NCI-H82 treated with DMSO at 0.1 percent for 48 hours (cell line): ENCODE measurements at regions not wholly inside any gene's neighbourhood (a gene's known extent, or its start where the extent isn't known, plus 50 kb on each side); places are given as distances from the start of the nearest gene placed in this dataset.

Experiments
- DNase-seq: peaks from one replicate; lab custom pipeline; 2025; ENCODE audit not compliant: unreplicated experiment; lab: John Stamatoyannopoulos, UW

DNA sequence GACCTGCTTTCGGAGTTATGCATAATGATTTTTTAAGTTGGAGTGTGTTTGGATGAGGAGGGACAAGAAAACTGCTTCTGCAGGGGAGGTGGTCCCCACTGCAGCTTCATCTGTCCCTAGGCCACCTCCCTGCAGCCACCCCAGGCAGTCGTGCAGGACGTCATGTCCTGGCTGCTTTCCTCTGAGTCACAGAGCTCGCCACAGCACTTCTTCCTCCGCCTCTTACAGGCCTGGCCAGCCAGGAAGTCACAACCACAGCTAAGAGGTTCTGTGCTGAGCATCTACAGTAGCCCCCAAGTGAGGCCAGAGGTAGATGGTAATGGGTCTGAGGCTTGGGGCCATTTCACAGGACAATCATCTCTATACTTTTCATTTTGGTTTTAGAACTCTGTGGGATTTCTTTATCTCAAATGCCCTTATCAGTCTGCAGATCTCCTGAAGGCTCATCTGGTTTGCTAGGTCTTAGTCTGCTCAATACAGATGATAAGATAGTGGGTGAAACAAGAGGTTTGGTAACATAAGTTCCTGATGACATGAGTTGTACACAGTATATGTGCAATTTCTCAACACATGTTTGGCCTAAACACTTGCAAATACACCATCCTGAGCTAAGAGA lies 106.4 kb downstream of the ARF6 start:
- no peak for DNase-seq

DNA sequence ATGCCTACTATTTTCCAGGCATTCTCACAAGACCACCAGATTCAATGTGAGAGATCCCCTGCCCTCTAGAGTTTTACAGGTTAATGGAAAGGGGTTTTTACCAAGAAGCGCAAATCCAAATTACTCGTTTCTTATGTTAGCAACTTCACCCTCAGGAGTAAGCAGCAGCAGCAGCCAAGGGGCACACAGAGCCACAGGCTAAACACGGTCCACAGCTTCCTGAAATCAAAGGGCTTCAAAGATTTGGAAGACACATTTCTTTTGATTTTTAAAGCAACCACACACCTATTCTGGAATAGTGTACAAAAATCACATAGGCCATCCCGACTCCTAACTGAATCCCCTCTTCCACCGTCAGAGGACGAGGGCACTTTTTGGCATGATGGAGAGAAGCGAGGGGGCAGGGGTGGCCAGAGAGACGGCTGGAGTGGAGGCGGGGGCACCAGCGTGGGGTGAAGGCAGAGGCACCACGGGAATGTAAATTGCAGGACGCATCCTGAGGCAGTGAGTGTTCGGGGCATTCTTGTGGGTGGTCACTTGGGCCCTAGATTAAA lies 107.0 kb downstream of the ARF6 start:
- no peak for DNase-seq

DNA sequence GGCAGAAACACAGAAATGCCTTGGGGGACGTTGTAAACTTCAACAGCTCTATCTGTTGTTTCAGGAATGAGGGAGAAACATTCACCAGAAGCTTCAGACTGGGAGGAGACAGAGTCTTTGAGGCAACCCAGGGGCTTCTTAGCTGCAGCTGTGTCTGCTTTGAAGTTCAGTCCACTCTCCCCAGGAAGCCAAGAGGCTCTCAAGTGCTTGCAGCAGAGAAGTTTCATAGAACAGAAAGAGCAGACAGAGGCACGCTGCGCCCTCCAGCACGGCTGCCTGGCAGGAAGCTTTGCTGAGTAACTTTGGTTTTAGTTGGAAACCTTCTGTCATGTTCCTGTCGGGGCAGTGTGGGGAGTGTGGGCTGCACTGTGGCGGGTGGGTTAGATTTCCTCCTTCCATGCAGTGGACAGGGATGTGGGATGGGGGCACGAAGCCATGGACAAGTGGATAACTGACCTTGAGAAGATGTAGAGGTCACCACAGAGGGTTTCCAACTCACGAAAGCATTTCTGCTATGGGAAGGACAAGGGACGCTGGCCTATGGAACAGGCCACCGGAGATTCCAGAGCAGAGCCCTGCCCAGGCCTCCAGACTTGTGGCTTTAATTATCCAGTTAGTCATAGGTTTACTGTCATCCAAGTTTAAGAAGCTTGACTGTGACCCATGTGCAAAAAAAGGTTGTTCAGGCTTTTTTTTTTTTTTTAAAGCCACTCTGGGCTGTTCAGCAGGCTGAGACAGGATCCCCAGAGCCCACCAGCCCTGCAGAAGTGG lies 107.7 kb downstream of the ARF6 start:
- DNase-seq, result no peak

DNA sequence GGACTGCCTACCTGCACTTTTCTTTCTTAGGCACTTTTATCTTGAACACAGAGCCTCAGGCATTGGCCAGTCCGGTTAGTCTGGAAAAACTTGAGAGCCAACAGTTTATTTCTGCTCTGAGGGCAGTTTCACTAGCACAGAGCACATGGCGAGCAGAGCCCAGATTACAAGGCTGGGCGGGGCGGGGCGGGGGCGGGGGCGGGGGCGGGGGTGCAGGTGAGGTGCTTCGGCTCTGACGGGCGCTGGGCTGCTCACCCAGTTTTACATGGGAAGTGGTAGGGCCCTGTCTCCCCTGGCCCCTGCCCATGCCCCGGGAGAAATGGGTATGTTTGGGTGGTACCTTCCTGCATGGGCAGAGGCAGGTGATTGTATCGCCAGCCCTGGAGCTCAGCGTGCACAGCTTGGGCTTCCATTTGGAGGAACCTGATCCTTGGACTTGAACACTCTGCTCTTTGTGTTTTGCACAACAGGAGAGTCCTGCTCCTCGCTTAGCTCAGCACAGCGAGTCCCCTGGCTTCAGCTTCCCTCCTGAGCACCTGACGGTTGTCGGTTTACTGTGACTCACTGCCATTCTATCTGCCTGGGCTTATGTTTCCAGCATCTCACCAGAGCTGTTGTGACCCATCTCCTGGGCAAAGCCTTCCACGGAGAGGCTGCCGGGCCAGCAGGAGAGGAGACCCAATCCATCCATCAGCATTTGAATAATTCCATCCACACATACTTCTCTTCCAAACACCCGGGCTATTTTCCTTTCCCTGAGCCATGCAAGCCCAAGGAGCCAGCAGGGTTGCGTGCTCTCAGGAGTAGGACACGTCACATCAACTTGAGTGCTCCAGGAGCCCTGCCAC lies 108.5 kb downstream of the ARF6 start:
- no peak for DNase-seq

DNA sequence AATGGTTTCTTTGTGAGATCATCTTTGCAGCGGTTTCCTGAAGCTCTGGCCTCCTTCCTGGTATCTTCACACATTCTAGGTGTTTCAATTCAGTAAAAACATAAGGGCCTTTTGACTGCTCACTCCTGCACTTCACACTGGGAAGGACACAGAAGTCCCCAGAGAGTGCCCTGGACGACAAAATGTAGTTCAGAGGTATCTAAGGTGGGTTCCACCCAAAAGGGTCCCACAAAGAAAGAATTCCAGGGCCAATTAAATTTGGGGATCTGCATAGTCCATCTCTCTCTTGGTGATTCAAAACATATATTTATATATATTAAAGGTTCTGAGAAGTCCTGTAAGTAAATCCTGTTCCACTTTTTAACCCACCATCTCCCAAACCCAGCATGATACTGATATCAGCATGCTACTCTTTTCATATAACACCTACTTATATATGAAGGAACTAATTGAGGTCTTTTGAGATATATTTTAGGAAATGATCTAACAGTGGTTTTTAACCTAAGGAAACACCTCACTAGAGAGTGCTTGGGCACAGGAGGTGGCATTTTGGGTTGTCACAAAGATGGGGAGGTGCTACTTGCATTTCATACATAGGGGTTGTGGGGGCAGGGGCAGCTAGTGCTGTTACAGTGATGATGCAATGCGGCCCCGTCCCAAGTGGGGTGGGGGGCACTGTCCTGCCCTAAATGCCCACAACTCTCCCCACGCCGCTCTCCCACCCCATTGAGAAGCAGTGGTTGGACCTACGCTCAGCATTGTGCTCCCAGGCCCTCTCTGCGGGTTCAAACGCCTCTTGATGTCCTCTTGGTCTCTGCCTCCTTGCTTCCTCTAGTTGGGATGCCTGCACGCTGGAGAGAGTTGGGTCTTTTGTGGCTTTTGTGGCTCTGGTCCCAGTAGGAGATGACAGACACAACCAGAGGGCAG lies 109.4 kb downstream of the ARF6 start:
- DNase-seq, result no peak

DNA sequence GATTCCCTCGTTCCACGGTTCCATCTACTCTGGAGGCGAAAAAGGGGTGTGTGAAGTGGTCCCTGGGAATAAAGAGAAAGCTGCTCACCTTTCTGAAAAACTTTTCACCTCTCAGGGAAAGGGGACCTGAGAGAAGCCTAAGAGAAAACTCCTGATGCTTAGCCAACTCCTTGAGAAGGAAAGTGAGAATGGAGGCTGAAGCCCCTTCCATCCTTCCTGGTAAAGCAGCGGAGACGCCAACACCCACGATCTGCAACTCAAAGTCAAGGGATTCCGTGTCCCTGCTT lies 110.0 kb downstream of the ARF6 start:
- no peak for DNase-seq

DNA sequence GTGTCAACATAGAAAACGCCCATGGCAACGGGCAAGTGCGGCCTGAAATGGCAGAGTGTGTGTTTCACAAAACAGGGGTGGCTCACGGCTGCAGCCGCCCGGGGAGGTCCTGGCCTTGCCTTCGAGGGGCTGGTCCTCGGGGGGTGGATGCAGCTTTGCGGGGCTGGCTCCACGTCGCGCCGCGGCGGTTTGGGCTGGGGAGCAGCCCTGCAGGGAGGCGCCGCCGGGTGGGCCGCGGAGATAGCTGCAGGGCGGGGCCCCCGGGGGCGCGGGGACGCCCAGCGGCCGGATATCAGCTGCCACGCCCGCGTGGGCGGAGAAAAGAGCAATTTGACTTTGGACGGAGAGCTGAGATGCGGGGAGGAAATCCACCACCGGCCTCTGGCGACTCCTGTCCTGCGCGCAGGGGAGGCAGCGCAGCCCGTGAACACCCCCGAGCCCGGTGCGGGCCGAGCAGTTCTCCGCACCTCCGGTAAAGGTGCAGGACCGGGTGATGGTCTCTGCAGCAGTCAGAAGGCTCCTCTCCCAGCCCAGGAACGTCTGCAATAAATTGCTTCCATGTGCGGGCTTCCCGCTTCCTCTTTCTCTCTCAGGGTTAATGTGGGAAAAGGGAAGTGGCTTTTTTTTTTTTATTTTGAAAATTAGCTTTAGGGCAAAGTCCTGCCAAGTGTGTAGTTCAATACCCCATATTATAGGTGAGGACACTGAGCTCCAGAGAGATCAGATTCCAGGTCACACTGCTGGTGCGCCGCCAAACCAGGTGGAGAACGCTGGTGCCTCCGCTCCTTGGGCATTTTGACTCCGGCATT lies 110.5 kb downstream of the ARF6 start:
- peak; percentile 15 for DNase-seq

DNA sequence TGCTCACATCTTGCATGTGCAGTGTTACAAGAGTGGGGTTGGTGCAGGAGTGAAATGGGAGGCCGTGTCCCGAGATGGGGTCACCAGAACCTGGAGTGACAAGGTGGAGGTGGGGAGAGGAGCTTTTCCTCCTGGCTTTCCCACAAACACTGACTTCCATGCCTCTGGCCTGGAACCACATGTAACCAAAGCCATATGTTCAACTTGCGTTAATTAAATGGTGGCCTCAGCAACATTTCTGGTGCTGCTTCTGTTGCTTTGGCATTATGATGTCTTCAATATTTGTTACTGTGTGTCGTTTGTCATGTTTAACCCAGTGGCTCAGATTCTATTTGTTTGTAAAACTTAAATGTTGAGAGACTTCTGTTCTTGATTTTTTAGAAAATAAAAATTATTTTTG lies 110.2 kb downstream of the VCPKMT start:
- no peak for DNase-seq

DNA sequence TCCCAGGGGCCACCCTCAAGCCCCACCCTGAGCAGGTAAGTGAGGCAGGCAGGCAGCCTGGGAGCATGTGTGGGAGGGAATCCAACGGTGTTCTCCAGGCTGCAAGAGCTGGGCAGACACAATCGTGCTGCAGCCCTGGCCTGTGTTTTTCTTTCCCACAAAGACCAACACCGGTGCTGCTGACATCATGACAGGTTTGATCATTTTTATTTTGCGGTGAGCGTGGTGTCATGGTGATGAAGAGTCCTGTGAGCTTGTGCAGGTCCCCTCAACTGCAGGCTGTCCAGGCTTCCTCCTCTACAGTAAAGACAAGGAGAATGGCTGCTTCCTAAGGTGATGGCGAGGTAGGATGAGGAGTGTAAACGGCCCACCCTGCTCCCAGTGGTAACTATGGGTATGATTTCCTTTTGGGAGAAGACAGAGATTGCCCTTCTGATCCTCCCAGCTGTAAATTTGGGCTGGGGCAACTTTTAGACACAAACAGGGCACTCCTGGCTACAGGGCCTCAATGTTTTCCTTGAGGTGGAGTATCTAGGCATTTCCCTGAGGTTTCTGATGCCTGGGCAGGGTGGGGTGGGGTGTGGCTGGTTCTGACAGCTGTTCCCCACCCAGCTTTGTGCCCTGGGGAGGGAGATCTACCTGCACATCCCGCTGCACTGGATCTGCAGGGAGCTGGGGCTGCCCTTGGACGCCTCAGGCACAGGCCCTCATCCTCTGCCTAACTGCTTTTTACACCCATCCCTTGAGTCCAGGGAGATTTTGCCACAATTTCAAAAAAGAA lies 109.1 kb downstream of the VCPKMT start:
- no peak for DNase-seq

DNA sequence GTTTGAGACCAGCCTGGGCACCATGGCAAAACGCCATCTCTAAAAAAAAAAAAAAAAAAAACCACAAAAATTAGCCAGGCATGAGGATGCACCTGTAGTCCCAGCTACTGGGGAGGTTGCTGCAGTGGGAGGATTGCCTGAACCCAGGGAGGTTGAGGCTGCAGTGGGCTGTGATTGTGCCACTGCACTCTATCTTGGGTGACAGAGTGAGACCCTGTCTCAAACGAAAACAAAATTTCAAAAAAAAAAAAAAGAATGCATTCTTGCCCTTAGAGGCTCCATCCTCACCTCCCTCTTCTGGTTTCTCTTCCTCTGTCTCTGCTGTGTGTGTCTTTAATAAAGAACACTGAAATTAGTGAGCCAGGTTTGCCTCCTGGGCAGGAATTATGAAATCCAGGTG lies 107.8 kb downstream of the VCPKMT start:
- no peak for DNase-seq

DNA sequence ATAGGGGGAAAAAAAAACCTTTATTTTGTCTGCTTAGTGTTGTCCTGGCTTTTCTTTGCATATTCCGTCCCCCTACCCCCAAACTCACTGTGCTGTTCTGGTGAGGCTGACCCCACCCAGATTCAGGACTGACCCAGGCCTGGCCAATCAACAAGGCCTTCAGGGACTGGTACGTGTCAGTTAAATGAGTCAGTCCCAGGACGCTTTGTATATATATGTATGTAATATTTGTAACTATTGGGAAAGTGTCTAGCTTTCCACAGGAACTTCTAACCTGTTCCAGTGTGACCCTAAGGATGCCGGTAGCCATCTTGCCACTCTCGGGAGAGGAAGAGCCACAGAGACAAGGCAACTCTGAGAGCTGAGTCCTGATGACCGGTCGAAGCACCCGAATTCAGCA lies 107.4 kb downstream of the VCPKMT start:
- no peak for DNase-seq

DNA sequence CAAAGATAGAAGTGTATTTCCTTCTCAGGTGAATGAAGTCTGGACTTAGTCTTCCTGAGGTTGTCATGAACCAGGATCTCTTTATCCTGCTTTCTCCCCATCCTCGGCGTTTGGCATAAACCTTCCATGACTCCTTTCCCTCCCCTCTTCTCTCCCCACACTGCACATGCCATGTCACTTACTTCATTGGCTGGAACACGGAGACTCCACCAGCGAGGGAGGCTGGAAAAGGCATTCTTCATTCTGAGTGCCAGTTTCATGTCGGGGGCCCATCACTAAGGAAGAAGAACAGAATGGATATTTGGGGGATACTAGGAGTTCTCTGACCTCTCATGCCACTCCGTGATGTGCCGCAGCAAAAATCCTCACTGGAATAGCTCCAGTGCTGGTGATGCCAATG lies 105.6 kb downstream of the VCPKMT start:
- no peak for DNase-seq

DNA sequence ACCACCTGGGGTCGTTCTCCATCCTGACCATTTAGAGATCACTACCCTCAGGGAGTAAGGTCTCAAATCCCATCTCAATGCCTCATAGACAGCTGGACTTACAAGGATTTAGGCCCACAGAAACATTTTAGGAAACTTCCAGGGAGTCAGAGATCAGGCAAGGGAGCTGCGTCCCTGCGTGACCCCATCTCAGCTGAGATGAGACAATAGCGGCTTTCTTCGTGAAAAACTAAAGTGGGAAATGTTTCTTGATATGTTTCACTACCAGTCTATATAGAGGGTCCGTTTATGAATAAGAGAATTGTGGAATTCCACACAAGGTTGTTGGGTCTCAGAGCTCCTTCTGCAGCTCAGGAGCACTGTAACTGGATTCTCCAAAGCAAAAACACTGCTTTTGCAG lies 105.1 kb downstream of the VCPKMT start:
- DNase-seq, result no peak

DNA sequence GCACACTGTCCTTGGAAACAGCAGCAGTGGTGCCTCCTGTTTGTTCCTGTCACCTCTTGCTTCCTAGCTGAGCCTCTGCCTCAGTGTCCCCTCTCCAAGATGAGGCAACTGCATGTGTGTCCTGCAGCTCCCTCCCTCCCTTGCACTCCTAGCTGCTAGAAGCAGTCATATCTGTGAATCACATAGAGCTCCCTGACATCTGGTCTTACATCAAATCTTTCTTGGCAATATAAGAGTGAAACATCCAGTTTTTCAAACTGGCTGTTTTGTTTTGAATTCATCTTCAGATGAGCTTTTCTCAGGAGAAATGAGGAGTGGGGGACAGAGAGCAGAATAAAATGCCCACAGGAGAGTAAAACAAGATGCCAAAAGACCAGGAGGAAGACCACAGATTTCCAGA lies 103.7 kb downstream of the VCPKMT start:
- no peak for DNase-seq

DNA sequence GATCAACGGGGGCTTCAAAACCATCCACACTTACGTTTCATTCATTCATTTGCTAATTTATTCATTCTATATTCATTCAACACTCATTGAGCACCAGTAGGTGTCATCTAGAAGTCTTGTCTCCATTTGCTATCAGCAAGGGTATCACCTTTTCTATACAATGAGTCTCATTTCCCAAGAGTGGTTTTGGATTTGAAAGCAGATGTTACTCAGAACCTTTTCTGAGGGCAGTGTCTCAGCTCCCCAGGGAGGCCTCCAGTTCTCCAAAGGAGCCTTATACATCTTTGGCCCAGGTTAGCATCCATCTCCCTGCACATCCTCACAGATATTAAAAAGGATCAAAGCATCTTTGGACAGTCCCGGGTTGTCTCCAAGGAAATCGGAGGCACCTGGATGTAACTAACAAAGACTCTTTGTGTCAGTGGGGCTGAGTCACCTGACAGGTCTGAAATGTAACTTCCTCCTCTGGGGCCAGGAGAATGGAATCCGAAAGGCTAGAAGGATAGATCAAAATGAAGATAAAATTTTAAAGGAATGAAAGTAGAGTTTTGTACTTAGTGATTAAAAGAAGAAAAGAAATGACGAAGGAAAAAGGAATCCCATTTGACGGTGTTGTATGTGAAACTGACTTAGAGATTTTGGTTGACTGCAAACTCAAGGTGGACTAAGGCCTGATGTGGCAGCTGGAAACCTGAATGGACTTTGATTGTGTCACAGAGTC lies 103.0 kb downstream of the VCPKMT start:
- no peak for DNase-seq

DNA sequence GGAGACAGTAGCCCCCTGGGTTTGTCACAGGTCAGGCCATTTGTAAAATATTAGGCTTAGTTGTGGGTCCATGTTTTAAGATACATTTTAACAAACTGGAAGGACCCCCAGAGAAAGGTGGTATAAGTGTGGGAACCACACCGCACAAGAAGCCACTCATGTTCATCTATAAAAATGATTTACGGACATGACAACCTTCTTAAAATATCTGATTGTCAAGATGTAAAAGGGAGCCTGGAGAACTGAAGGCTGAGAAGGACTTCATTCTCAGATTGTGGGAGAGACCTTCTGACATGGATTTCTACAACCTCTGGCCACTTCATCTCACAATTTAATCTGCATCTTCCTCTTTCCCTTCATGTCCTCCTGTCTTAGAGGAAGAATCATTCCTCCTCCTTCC lies 102.4 kb downstream of the VCPKMT start:
- no peak for DNase-seq

DNA sequence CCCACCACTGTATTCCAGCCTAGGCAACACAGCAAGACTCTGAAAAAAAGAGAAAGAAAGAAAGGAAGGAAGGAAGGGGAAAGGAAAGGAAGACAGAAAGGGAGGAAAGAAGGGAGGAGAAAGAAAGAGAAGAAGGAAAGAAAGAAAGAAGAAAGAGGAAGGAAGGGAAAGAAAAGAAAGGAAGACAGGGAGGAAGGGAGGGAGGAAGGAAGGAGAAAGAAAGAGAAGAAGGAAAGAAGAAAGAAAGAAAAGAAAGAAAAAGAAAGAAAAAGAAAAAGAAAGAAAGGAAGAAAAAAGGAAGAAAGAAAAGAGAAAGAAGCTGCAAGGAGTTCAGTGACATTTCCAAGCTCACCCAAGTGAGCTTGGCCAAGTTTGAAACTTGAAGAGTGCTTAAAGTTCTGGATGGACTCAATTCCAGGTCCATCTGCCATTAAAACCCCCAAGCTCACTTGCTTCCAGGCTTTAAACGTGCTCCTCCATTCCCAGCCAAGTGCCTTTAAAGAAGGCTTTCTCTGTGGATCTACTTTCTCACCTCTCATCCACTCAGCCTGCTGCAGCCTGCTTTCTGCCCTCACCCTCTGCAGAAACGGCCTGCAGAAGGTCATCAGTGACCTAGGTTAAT lies 101.5 kb downstream of the VCPKMT start:
- DNase-seq, result no peak

DNA sequence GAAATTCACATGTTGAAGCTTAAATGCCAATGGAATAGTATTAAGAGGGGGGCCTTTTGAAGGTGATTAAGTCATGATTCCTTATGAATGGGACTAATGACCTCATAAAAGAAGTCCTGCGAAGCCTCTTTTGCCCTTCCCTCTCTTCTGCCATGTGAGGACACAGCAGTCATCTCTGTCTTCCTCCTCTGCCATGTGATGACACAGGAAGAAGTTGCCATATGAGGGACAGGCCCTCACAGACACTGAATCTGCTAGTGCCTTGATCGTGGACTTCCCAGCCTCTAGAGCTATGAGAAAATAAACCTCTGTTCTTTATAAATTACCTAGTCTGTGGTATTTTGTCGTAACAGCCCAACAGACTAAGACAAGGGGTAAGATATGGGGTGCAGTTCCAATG lies 100.7 kb downstream of the VCPKMT start:
- DNase-seq, result no peak
